Neural progenitor cell (in vitro differentiated cells): ENCODE measurements at regions not wholly inside any gene's neighbourhood (a gene's known extent, or its start where the extent isn't known, plus 50 kb on each side); places are given as distances from the start of the nearest gene placed in this dataset.

ENCODE experiments used
- CTCF ChIP-seq: fragments of 200-600 bp; sonication (generic); IDR thresholded peaks from 2 replicates; pipeline ENCODE4 v1.5.1; 2017; ENCODE audit warnings: antibody characterized with exemption, mild to moderate bottlenecking
- EZH2 ChIP-seq: fragments of 200-600 bp; sonication (generic); IDR thresholded peaks from 2 replicates; pipeline ENCODE4 v1.6.1; 2017; ENCODE audit warnings: antibody characterized with exemption, mild to moderate bottlenecking, moderate library complexity
- EZH2phosphoT487 ChIP-seq: fragments of 200-600 bp; sonication (generic); IDR thresholded peaks from 2 replicates; pipeline ENCODE4 v1.6.1; 2017; ENCODE audit warnings: antibody characterized with exemption

DNA sequence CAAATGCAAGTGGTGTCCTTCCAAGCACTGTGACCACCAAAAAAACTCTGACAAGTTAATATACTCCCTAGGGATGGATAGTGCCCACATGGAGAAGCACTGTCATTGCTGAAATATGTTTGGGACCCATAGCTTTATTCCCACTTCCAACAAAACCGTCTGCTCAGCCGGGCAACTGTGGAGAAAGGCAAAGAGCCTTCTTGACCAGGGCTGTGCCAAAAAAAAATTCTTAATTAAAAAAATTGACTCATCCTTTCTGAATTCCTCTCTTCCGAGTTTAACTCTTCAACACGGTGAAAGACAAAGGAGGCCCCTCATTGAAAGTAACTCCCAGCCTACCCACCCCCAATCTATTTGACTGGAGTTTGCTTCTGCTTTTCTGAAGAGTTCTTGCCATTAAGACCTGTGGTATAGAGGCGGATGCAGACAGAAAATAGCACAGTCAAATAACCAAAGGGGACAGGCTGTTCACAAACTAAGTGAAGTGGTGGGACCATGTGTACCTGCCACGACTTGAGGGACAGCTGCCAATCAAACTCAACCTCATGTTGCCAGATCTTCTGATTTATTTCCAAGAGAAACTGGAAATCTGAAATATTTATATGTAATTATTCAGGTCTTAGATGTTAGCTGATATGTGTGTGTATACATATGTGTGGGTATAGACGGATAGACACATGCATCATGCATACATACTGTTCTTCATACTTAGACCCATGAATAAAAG, 135.4 kb upstream of the PFN2 start:
- no peak for TF ChIP-seq CTCF
- TF ChIP-seq EZH2phosphoT487, result no peak
- TF ChIP-seq EZH2, result no peak
